ENCODE measurements at regions not wholly inside any gene's neighbourhood (a gene's known extent, or its start where the extent isn't known, plus 50 kb on each side); places are given as distances from the start of the nearest gene placed in this dataset.

- no peak for DNase-seq
- TF ChIP-seq POLR2AphosphoS5 (IDR thresholded peaks at IDR 0.05) = no peak
- TF ChIP-seq EP300 (IDR thresholded peaks at IDR 0.05; ENCODE audit: low read depth) = no peak
- TF ChIP-seq POLR2A (IDR thresholded peaks at IDR 0.05) = no peak
- no peak for TF ChIP-seq CTCF (IDR thresholded peaks at IDR 0.05)
- in situ Hi-C loops (cut with MboI; ENCODE audit: low pct_ligation_motif_present in 1 of 4, low pct_unique_long_range_greater_than_20kb in 1 of 4, low sequenced_read_pairs in 3 of 4) (no loop called here), intact Hi-C loops (cut with DNase I; ENCODE audit: low total_unique reads) (no loop called here)
- no peaks in the 10 kb centered on the region for H3K27me3 ChIP-seq
- H3K4me1 ChIP-seq = no peaks in the 10 kb centered on the region
- H3K27ac ChIP-seq = no peak overlapping the region
- no peaks in the 10 kb centered on the region for H3K36me3 ChIP-seq
- WGBS, 2 donors (ENCODE audit: low coverage in 1 of 2) = 67 to 91% methylated on average over 3 to 22 of the region's 22 CpGs
- no peaks in the 10 kb centered on the region for H3K9me3 ChIP-seq
- H3K4me3 ChIP-seq = no peak overlapping the region
Observed at GRCh38 chr17:83176623-83177583, 97.5 kb downstream of the METRNL start.

DNA sequence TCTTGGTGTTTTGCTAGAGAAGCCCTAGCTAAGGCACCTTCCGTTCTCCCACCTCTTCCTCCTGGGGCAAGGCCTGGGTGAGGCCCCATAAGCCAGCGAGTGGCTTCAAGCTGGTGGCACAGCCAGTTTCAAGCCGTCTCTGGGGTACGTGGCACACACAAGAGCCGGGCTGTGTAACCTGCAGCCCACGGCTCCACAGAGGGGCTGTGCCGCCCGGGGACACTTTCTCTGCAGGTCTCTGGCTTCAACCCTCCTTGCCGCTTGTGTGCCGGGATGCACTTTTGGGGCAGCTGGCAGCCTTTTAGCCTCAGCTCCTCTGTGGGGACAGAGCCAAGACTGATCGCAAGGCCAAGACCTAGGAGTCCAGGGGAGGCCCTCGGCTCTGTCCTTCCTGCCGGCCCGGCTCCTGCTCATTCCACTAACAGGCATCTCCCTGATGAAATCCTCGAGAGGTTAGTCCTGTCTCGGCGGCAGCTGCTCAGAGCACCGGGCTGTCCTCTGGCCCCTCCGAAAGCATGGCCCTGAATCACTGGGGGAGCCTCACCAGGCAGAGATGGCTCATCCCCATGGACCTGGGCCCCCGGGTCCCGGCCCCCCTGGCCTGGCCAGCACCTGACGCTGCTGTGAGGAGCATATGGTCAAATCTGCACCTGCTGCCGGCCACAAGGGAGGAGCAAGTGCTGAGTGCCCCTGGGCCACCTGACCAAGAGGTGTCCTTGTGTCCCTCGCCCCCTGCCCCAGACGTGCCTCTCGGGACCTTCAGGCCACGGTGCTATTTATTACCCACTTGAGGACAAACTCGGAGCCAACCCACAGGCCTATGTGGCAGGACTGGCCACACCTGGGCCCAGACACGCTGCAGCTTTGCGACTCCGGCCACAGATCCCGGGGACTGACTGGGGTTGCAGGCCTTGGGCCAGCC, 98.5 kb downstream of the METRNL start:
- Histone ChIP-seq H3K36me3 (no peaks in the 10 kb centered on the region), H3K9me3 (no peaks in the 10 kb centered on the region), H3K27me3 (no peaks in the 10 kb centered on the region), H3K4me1 (no peaks in the 10 kb centered on the region), H3K4me3 (no peak overlapping the region), H3K27ac (no peak overlapping the region)
- 93% methylated on average over 29 of the region's 32 CpGs; no CpG with 5 or more reads in 1 of the 2 donors for WGBS, 2 donors (ENCODE audit: low coverage in 1 of 2)
- TF ChIP-seq EP300 (IDR thresholded peaks at IDR 0.05; ENCODE audit: low read depth) (no peak), CTCF (IDR thresholded peaks at IDR 0.05) (no peak), POLR2AphosphoS5 (IDR thresholded peaks at IDR 0.05) (no peak)
- in situ Hi-C loops (cut with MboI; ENCODE audit: low pct_ligation_motif_present in 1 of 4, low pct_unique_long_range_greater_than_20kb in 1 of 4, low sequenced_read_pairs in 3 of 4) (no loop called here), intact Hi-C loops (cut with DNase I; ENCODE audit: low total_unique reads) (no loop called here)
- no peak for DNase-seq

GRCh38 chr17:83178533-83179304, 99.3 kb downstream of the METRNL start:
- no peaks in the 10 kb centered on the region for H3K36me3 ChIP-seq
- no peaks in the 10 kb centered on the region for H3K27me3 ChIP-seq
- H3K27ac ChIP-seq = no peak overlapping the region
- intact Hi-C loops (cut with DNase I; ENCODE audit: low total_unique reads) = no loop called here
- no peak for TF ChIP-seq POLR2AphosphoS5 (IDR thresholded peaks at IDR 0.05)
- TF ChIP-seq POLR2A (IDR thresholded peaks at IDR 0.05) = no peak
- in situ Hi-C loops (cut with MboI; ENCODE audit: low pct_ligation_motif_present in 1 of 4, low pct_unique_long_range_greater_than_20kb in 1 of 4, low sequenced_read_pairs in 3 of 4) = no loop called here
- DNase-seq = no peak
- 83 to 90% methylated on average over 4 to 29 of the region's 29 CpGs for WGBS, 2 donors (ENCODE audit: low coverage in 1 of 2)
- H3K4me3 ChIP-seq = no peak overlapping the region
- no peaks in the 10 kb centered on the region for H3K4me1 ChIP-seq
- H3K9me3 ChIP-seq = no peaks in the 10 kb centered on the region

DNA sequence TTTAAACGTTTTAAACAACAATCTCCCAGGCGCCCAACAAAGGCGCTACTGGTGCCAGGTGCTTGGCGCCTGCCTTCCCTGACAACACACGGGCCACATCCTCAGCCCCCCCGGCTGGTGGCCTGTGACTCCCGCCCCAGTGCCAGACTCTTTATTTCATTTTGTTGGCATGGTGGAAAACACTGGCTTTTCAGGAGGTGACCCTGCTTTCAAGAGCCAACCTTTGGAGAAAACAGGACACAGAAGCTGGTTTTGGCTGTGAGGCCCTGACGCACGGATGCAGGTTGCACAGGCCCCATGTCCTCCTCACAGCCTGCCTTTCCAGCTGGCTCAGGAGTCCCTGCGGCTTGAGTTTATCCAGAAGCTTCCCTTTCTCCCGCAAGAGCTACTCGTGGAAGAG, 100.0 kb downstream of the METRNL start:
- Histone ChIP-seq H3K27me3 (no peaks in the 10 kb centered on the region), H3K9me3 (no peaks in the 10 kb centered on the region), H3K36me3 (no peaks in the 10 kb centered on the region), H3K4me1 (no peaks in the 10 kb centered on the region), H3K4me3 (no peak overlapping the region), H3K27ac (peak overlapping the region in 1 of 4 donors; percentile 1)
- DNase-seq = no peak
- intact Hi-C loops (cut with DNase I; ENCODE audit: low total_unique reads) = no loop called here
- 84% methylated on average over 12 of the region's 12 CpGs for WGBS, 2 donors (ENCODE audit: low coverage in 1 of 2)
- TF ChIP-seq CTCF (IDR thresholded peaks at IDR 0.05) (no peak), POLR2A (IDR thresholded peaks at IDR 0.05) (no peak), EP300 (IDR thresholded peaks at IDR 0.05; ENCODE audit: low read depth) (no peak), POLR2AphosphoS5 (IDR thresholded peaks at IDR 0.05) (no peak)
- in situ Hi-C loops (cut with MboI; ENCODE audit: low pct_ligation_motif_present in 1 of 4, low pct_unique_long_range_greater_than_20kb in 1 of 4, low sequenced_read_pairs in 3 of 4) = no loop called here
